ENCODE measurements at regions not wholly inside any gene's neighbourhood (a gene's known extent, or its start where the extent isn't known, plus 50 kb on each side); places are given as distances from the start of the nearest gene placed in this dataset.

- Mint-ChIP-seq H3K4me1 (no peaks in the 10 kb centered on the region), H3K27ac (no peak overlapping the region), H3K36me3 (ENCODE audit: insufficient read depth in 1 of 3, low read depth in 3 of 3) (peaks cover 2 to 12% (median 3%) of the 10 kb centered on the region in 3 experiments; a peak in 6 of 7 replicates), H3K4me3 (no peak overlapping the region), H3K27me3 (ENCODE audit: low read depth) (no peaks in the 10 kb centered on the region; the same call in 1 of the 2 replicates), H3K9me3 (peaks cover 17 to 19% of the 10 kb centered on the region in 2 experiments)
- Histone ChIP-seq H2BK5ac (ENCODE audit: insufficient read length, low read length) (no peak overlapping the region), H4K5ac (ENCODE audit: insufficient read length, low read depth, low read length) (no peak overlapping the region), H4K20me1 (ENCODE audit: control insufficient read depth, insufficient read depth, insufficient read length) (no peaks in the 10 kb centered on the region), H2BK12ac (ENCODE audit: insufficient read length, low read depth, low read length) (no peak overlapping the region), H2BK20ac (ENCODE audit: low read depth, low read length, poor library complexity, severe bottlenecking) (no peak overlapping the region), H3K4me1 (ENCODE audit: insufficient read depth, low read length) (no peaks in the 10 kb centered on the region), H3T11ph (ENCODE audit: low read length) (no peak overlapping the region), H3K79me2 (ENCODE audit: insufficient read depth, low read length) (no peaks in the 10 kb centered on the region), H3K23ac (ENCODE audit: insufficient read length, low read depth, low read length) (no peak overlapping the region), H3K18ac (ENCODE audit: insufficient read length, low read depth, low read length) (no peak overlapping the region), H3K56ac (ENCODE audit: insufficient read length, low read depth, low read length) (no peak overlapping the region), H4K91ac (ENCODE audit: insufficient read length, low read depth, low read length) (no peak overlapping the region), H3K27me3 (ENCODE audit: insufficient read depth, low read length) (no peaks in the 10 kb centered on the region), H4K8ac (replicated peaks; ENCODE audit: insufficient read length, low read depth, low read length) (no peak overlapping the region), H2BK120ac (ENCODE audit: low read depth, low read length, poor library complexity, severe bottlenecking) (no peak overlapping the region), H3K23me2 (ENCODE audit: insufficient read length, low read depth, low read length, poor library complexity, severe bottlenecking) (no peaks in the 10 kb centered on the region), H3K4ac (ENCODE audit: low read depth, low read length) (no peak overlapping the region), H3K9ac (ENCODE audit: extremely low read depth, insufficient read length, low read length) (no peak overlapping the region), H3K14ac (ENCODE audit: insufficient read depth, low read length) (no peak overlapping the region), H2AK5ac (ENCODE audit: insufficient read length, low read length) (no peak overlapping the region), H3K79me1 (ENCODE audit: insufficient read depth, low read depth, low read length, poor library complexity, severe bottlenecking) (no peaks in the 10 kb centered on the region), H3K27ac (ENCODE audit: insufficient read length, low read depth, low read length) (no peak overlapping the region), H2AFZ (ENCODE audit: low read length) (no peak overlapping the region), H3K4me2 (ENCODE audit: insufficient read depth, insufficient read length, low read length) (no peak overlapping the region), H3K9me3 (ENCODE audit: control insufficient read depth, low read depth, low read length) (no peaks in the 10 kb centered on the region), H2BK15ac (ENCODE audit: low read depth, low read length) (no peak overlapping the region)
- TF ChIP-seq CTCF (conservative IDR thresholded peaks at IDR 0.05): no peak
- no peak for DNase-seq
- no CpG with 5 or more reads among the region's 2 CpGs for WGBS (ENCODE audit: extremely low coverage, insufficient read length, low lambda C conversion rate)
Measured at GRCh38 chr1:219731771-219732170, 118.9 kb upstream of the ZC3H11B start.

Data from H9 (cell line).